ENCODE measurements at regions not wholly inside any gene's neighbourhood (a gene's known extent, or its start where the extent isn't known, plus 50 kb on each side); places are given as distances from the start of the nearest gene placed in this dataset.
"Not testable (repeated sequence)": the region's sequence is repeated elsewhere in the genome, so short reads cannot be mapped to it uniquely, and the experiment has no call there.

GRCh38 chr3:3407707-3408106 is 228.2 kb upstream of the CRBN start:
- DNase-seq: not testable (repeated sequence)

- no peak for DNase-seq
Measured at GRCh38 chr3:3405131-3405530, 225.6 kb upstream of the CRBN start.

GRCh38 chr3:3403700-3404099 is 224.2 kb upstream of the CRBN start:
- no peak for DNase-seq

- no peak for DNase-seq
Measured at GRCh38 chr3:3392946-3393345, 213.5 kb upstream of the CRBN start.

GRCh38 chr3:3383461-3383860 is 204.0 kb upstream of the CRBN start:
- no peak for DNase-seq

- no peak for DNase-seq
Measured at GRCh38 chr3:3372210-3372777, 192.8 kb upstream of the CRBN start.

GRCh38 chr3:3368306-3368705 is 188.8 kb upstream of the CRBN start:
- no peak for DNase-seq

GRCh38 chr3:3366386-3366785 is 186.9 kb upstream of the CRBN start:
- peak in 1 of 2 experiments; percentile 62 for DNase-seq

GRCh38 chr3:3365716-3366115 is 186.2 kb upstream of the CRBN start:
- DNase-seq: no peak

GRCh38 chr3:3356846-3357245 is 177.4 kb upstream of the CRBN start:
- no peak for DNase-seq

GRCh38 chr3:3355442-3355841 is 176.0 kb upstream of the CRBN start:
- DNase-seq: no peak

GRCh38 chr3:3353153-3353552 is 173.7 kb upstream of the CRBN start:
- no peak for DNase-seq

GRCh38 chr3:3351226-3351625 is 171.7 kb upstream of the CRBN start:
- DNase-seq: no peak

- DNase-seq: not testable (repeated sequence)
Measured at GRCh38 chr3:3347056-3347455, 167.6 kb upstream of the CRBN start.

GRCh38 chr3:3346556-3346955 is 167.1 kb upstream of the CRBN start:
- DNase-seq: no peak

GRCh38 chr3:3342141-3342540 is 162.7 kb upstream of the CRBN start:
- no peak for DNase-seq

- DNase-seq: no peak
Measured at GRCh38 chr3:3340965-3341895, 161.7 kb upstream of the CRBN start.

GRCh38 chr3:3340526-3340925 is 161.0 kb upstream of the CRBN start:
- DNase-seq: no peak

- no peak for DNase-seq
Measured at GRCh38 chr3:3335903-3336302, 156.4 kb upstream of the CRBN start.

GRCh38 chr3:3334491-3334890 is 155.0 kb upstream of the CRBN start:
- DNase-seq: no peak

GRCh38 chr3:3333571-3333970 is 154.1 kb upstream of the CRBN start:
- DNase-seq: no peak

- no peak for DNase-seq
Measured at GRCh38 chr3:3316521-3316920, 137.0 kb upstream of the CRBN start.

- no peak for DNase-seq
Measured at GRCh38 chr3:3315846-3316245, 136.4 kb upstream of the CRBN start.

- no peak for DNase-seq
Measured at GRCh38 chr3:3309887-3310286, 130.4 kb upstream of the CRBN start.

GRCh38 chr3:3308809-3309208 is 129.3 kb upstream of the CRBN start:
- DNase-seq: no peak
